ENCODE measurements at regions not wholly inside any gene's neighbourhood (a gene's known extent, or its start where the extent isn't known, plus 50 kb on each side); places are given as distances from the start of the nearest gene placed in this dataset.

- intact Hi-C loops (cut with DNase I) = no loop called here
- no peak for DNase-seq
Measured at GRCh38 chr12:102736328-102736727, 180.7 kb downstream of the PAH start.

GRCh38 chr12:102735104-102735503 lies 181.9 kb downstream of the PAH start:
- intact Hi-C loops (cut with DNase I) = no loop called here
- no peak for DNase-seq

GRCh38 chr12:102730996-102731395 lies 186.0 kb downstream of the PAH start:
- intact Hi-C loops (cut with DNase I) = no loop called here
- DNase-seq = no peak

GRCh38 chr12:102728506-102729242 lies 188.4 kb downstream of the PAH start:
- DNase-seq = no peak
- intact Hi-C loops (cut with DNase I) = no loop called here

GRCh38 chr12:102726686-102727085 lies 190.4 kb downstream of the PAH start:
- DNase-seq = no peak
- intact Hi-C loops (cut with DNase I) = no loop called here

GRCh38 chr12:102722147-102722546 lies 194.9 kb downstream of the PAH start:
- no peak for DNase-seq
- intact Hi-C loops (cut with DNase I) = no loop called here

GRCh38 chr12:102708108-102708507 lies 208.9 kb downstream of the PAH start:
- intact Hi-C loops (cut with DNase I) = no loop called here
- no peak for DNase-seq

GRCh38 chr12:102702447-102703114 lies 214.5 kb downstream of the PAH start:
- peak in 32 of 42 donors; percentile 5 to 77 (median 26) for DNase-seq
- intact Hi-C loops (cut with DNase I) = no loop called here

GRCh38 chr12:102696045-102696444 lies 215.7 kb upstream of the IGF1 start:
- intact Hi-C loops (cut with DNase I) = no loop called here

GRCh38 chr12:102694903-102695302 lies 214.5 kb upstream of the IGF1 start:
- intact Hi-C loops (cut with DNase I) = no loop called here
- no peak for DNase-seq

More at GRCh38 chr12:102696045-102696444, 215.7 kb upstream of the IGF1 start:
- no peak for DNase-seq

GRCh38 chr12:102691773-102692555 lies 211.6 kb upstream of the IGF1 start:
- DNase-seq = no peak
- intact Hi-C loops (cut with DNase I) = no loop called here

- intact Hi-C loops (cut with DNase I) = no loop called here
- DNase-seq = no peak
Measured at GRCh38 chr12:102690253-102690652, 209.9 kb upstream of the IGF1 start.

- intact Hi-C loops (cut with DNase I) = no loop called here
- no peak for DNase-seq
Measured at GRCh38 chr12:102689701-102690100, 209.3 kb upstream of the IGF1 start.

GRCh38 chr12:102687523-102687922 lies 207.2 kb upstream of the IGF1 start:
- intact Hi-C loops (cut with DNase I) = no loop called here
- no peak for DNase-seq

- DNase-seq = no peak
- intact Hi-C loops (cut with DNase I) = no loop called here
Measured at GRCh38 chr12:102685841-102686240, 205.5 kb upstream of the IGF1 start.

- intact Hi-C loops (cut with DNase I) = no loop called here
- no peak for DNase-seq
Measured at GRCh38 chr12:102685172-102685571, 204.8 kb upstream of the IGF1 start.

GRCh38 chr12:102682366-102683289 lies 202.3 kb upstream of the IGF1 start:
- intact Hi-C loops (cut with DNase I) = no loop called here
- DNase-seq = no peak

- no peak for DNase-seq
- intact Hi-C loops (cut with DNase I) = no loop called here
Measured at GRCh38 chr12:102681747-102682146, 201.4 kb upstream of the IGF1 start.

- intact Hi-C loops (cut with DNase I) = no loop called here
- DNase-seq = no peak
Measured at GRCh38 chr12:102681309-102681708, 200.9 kb upstream of the IGF1 start.
